Keratinocyte (primary cell): ENCODE measurements at regions not wholly inside any gene's neighbourhood (a gene's known extent, or its start where the extent isn't known, plus 50 kb on each side); places are given as distances from the start of the nearest gene placed in this dataset.

Experiments used
- CTCF ChIP-seq, 3 experiments: IDR thresholded peaks in 1 of 3; conservative IDR thresholded peaks in 1 of 3; optimal IDR thresholded peaks in 1 of 3; 2 replicates in 2 of 3; 3 replicates in 1 of 3; pipeline versions ENCODE3 to v1.5.1; 2011; ENCODE audit warnings: low read length in 3 of 3, mild to moderate bottlenecking in 3 of 3, moderate library complexity in 2 of 3, control low read depth in 1 of 3, inconsistent platforms in 1 of 3; ENCODE audit not compliant: insufficient read depth in 2 of 3; ENCODE audit errors: extremely low read depth in 1 of 3
- EZH2 ChIP-seq: IDR thresholded peaks from one replicate; pipeline ENCODE4 v1.6.1; 2012; ENCODE audit warnings: inconsistent platforms, mild to moderate bottlenecking, low read length, moderate library complexity

- TF ChIP-seq CTCF (optimal IDR thresholded peaks at IDR 0.05 in 1 of 3, IDR thresholded peaks at IDR 0.05 in 1 of 3, conservative IDR thresholded peaks at IDR 0.05 in 1 of 3; ENCODE audit: extremely low read depth in 1 of 3, insufficient read depth in 2 of 3, low read length in 3 of 3): no peak
- no peak for TF ChIP-seq EZH2
These were observed 99.4 kb upstream of the SLC1A4 start for GRCh38 chr2:64889803-64890202.
